GM13976 (cell line): ENCODE measurements at regions not wholly inside any gene's neighbourhood (a gene's known extent, or its start where the extent isn't known, plus 50 kb on each side); places are given as distances from the start of the nearest gene placed in this dataset.

ENCODE experiments used
- DNase-seq: peaks from one replicate; pipeline ENCODE4 v3.0.0; 2012; ENCODE audit warnings: low spot score
- CTCF ChIP-seq: IDR thresholded peaks from 2 replicates; pipeline ENCODE4 v1.5.1; 2012; ENCODE audit warnings: borderline replicate concordance, mild to moderate bottlenecking; ENCODE audit not compliant: insufficient read depth; ENCODE audit errors: extremely low read depth, missing control alignments, control extremely low read depth
- in situ Hi-C: fragments of 300-500 bp; cut with MboI; formaldehyde crosslinking; loops from one replicate; pipeline ENCODE4 v1.12.0; 2022; ENCODE audit warnings: low sequenced_read_pairs, mixed read lengths, inconsistent platforms; ENCODE audit not compliant: unreplicated experiment

GRCh38 chr21:41678016-41678923 lies 88.6 kb downstream of the RIPK4 start:
- no peak for DNase-seq
- in situ Hi-C loops = no loop called here
- no peak for TF ChIP-seq CTCF

GRCh38 chr21:41677671-41678015 lies 89.2 kb downstream of the RIPK4 start:
- in situ Hi-C loops = no loop called here
- DNase-seq = no peak
- TF ChIP-seq CTCF = no peak

- in situ Hi-C loops = no loop called here
- no peak for DNase-seq
- no peak for TF ChIP-seq CTCF
Observed at GRCh38 chr21:41676198-41676597, 90.7 kb downstream of the RIPK4 start.

- DNase-seq = no peak
- in situ Hi-C loops = no loop called here
- TF ChIP-seq CTCF = no peak
Observed at GRCh38 chr21:41675574-41675973, 91.3 kb downstream of the RIPK4 start.

- DNase-seq = no peak
- no peak for TF ChIP-seq CTCF
- in situ Hi-C loops = no loop called here
Observed at GRCh38 chr21:41674402-41674801, 92.5 kb downstream of the RIPK4 start.

- in situ Hi-C loops = no loop called here
- no peak for TF ChIP-seq CTCF
- DNase-seq = no peak
Observed at GRCh38 chr21:41673596-41674335, 93.1 kb downstream of the RIPK4 start.
